HG02610 (cell line): ENCODE measurements at regions not wholly inside any gene's neighbourhood (a gene's known extent, or its start where the extent isn't known, plus 50 kb on each side); places are given as distances from the start of the nearest gene placed in this dataset.

ENCODE experiments used
- ATAC-seq: cut with Tn5 transposase; IDR thresholded peaks from one replicate; pipeline ENCODE4 v1.9.1; 2021; ENCODE audit warnings: mild to moderate bottlenecking, moderate library complexity; ENCODE audit not compliant: unreplicated experiment

- ATAC-seq, result no peak
Measured at GRCh38 chr6:126280287-126280686, 59.6 kb upstream of the CENPW start.

- no peak for ATAC-seq
Measured at GRCh38 chr6:126285871-126286365, 54.0 kb upstream of the CENPW start.
